ENCODE measurements at regions not wholly inside any gene's neighbourhood (a gene's known extent, or its start where the extent isn't known, plus 50 kb on each side); places are given as distances from the start of the nearest gene placed in this dataset.

GRCh38 chr1:103239034-103239433 is 130.7 kb upstream of the COL11A1 start:
- no peaks in the 10 kb centered on the region for H3K36me3 ChIP-seq (ENCODE audit: control insufficient read depth, low read length)
- no peaks in the 10 kb centered on the region for H4K20me1 ChIP-seq (ENCODE audit: control insufficient read depth, insufficient read depth, low read depth, low read length)
- H3F3A ChIP-seq (ENCODE audit: control insufficient read depth, insufficient read depth) = no peaks in the 10 kb centered on the region
- H3K27me3 ChIP-seq (ENCODE audit: control insufficient read depth, low read length) = no peaks in the 10 kb centered on the region
- no peaks in the 10 kb centered on the region for H3K79me2 ChIP-seq (ENCODE audit: control insufficient read depth, low read length)
- no peaks in the 10 kb centered on the region for H3K9me3 ChIP-seq (ENCODE audit: control insufficient read depth, insufficient read depth, low read length)
- TF ChIP-seq, protein P1, sequence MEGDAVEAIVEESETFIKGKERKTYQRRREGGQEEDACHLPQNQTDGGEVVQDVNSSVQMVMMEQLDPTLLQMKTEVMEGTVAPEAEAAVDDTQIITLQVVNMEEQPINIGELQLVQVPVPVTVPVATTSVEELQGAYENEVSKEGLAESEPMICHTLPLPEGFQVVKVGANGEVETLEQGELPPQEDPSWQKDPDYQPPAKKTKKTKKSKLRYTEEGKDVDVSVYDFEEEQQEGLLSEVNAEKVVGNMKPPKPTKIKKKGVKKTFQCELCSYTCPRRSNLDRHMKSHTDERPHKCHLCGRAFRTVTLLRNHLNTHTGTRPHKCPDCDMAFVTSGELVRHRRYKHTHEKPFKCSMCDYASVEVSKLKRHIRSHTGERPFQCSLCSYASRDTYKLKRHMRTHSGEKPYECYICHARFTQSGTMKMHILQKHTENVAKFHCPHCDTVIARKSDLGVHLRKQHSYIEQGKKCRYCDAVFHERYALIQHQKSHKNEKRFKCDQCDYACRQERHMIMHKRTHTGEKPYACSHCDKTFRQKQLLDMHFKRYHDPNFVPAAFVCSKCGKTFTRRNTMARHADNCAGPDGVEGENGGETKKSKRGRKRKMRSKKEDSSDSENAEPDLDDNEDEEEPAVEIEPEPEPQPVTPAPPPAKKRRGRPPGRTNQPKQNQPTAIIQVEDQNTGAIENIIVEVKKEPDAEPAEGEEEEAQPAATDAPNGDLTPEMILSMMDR (IDR thresholded peaks at IDR 0.05; ENCODE audit: low read depth, low read length, poor library complexity, severe bottlenecking) = no peak
- no peak for TF ChIP-seq EZH2phosphoT487 (IDR thresholded peaks at IDR 0.05; ENCODE audit: borderline replicate concordance, low read length)
- H3K4me3 ChIP-seq (ENCODE audit: low read length) = no peak overlapping the region
- H3K27ac ChIP-seq (ENCODE audit: low read depth, low read length) = no peak overlapping the region
- no peaks in the 10 kb centered on the region for H3K4me1 ChIP-seq (ENCODE audit: control insufficient read depth, low read length)
- H3K9me2 ChIP-seq (replicated peaks; ENCODE audit: control insufficient read depth, low read length) = no peaks in the 10 kb centered on the region
- no peak overlapping the region for H3K4me2 ChIP-seq (ENCODE audit: low read length)

- TF ChIP-seq, protein P1 (IDR thresholded peaks at IDR 0.05; ENCODE audit: low read depth, low read length, poor library complexity, severe bottlenecking) = no peak
- Histone ChIP-seq H3K36me3 (ENCODE audit: control insufficient read depth, low read length) (no peaks in the 10 kb centered on the region), H3K4me3 (ENCODE audit: low read length) (no peak overlapping the region), H3K79me2 (ENCODE audit: control insufficient read depth, low read length) (no peaks in the 10 kb centered on the region), H3K27ac (ENCODE audit: low read depth, low read length) (no peak overlapping the region), H3K9me3 (ENCODE audit: control insufficient read depth, insufficient read depth, low read length) (no peaks in the 10 kb centered on the region), H3K9me2 (replicated peaks; ENCODE audit: control insufficient read depth, low read length) (no peaks in the 10 kb centered on the region), H3K4me1 (ENCODE audit: control insufficient read depth, low read length) (no peaks in the 10 kb centered on the region), H3F3A (ENCODE audit: control insufficient read depth, insufficient read depth) (no peaks in the 10 kb centered on the region), H3K27me3 (ENCODE audit: control insufficient read depth, low read length) (no peaks in the 10 kb centered on the region), H3K4me2 (ENCODE audit: low read length) (no peak overlapping the region), H4K20me1 (ENCODE audit: control insufficient read depth, insufficient read depth, low read depth, low read length) (no peaks in the 10 kb centered on the region)
Measured at GRCh38 chr1:103230061-103230460, 121.7 kb upstream of the COL11A1 start.

GRCh38 chr1:103220631-103221041 is 112.3 kb upstream of the COL11A1 start:
- H3K27ac ChIP-seq (ENCODE audit: low read depth, low read length) = no peak overlapping the region
- H3K36me3 ChIP-seq (ENCODE audit: control insufficient read depth, low read length) = no peaks in the 10 kb centered on the region
- TF ChIP-seq, protein P1 (IDR thresholded peaks at IDR 0.05; ENCODE audit: low read depth, low read length, poor library complexity, severe bottlenecking) = no peak
- TF ChIP-seq EZH2phosphoT487 (IDR thresholded peaks at IDR 0.05; ENCODE audit: borderline replicate concordance, low read length) = no peak
- H3F3A ChIP-seq (ENCODE audit: control insufficient read depth, insufficient read depth) = no peaks in the 10 kb centered on the region
- H4K20me1 ChIP-seq (ENCODE audit: control insufficient read depth, insufficient read depth, low read depth, low read length) = no peaks in the 10 kb centered on the region
- no peaks in the 10 kb centered on the region for H3K9me3 ChIP-seq (ENCODE audit: control insufficient read depth, insufficient read depth, low read length)
- no peak overlapping the region for H3K4me3 ChIP-seq (ENCODE audit: low read length)
- no peak overlapping the region for H3K4me2 ChIP-seq (ENCODE audit: low read length)
- H3K9me2 ChIP-seq (replicated peaks; ENCODE audit: control insufficient read depth, low read length) = no peaks in the 10 kb centered on the region
- no peaks in the 10 kb centered on the region for H3K27me3 ChIP-seq (ENCODE audit: control insufficient read depth, low read length)
- no peaks in the 10 kb centered on the region for H3K4me1 ChIP-seq (ENCODE audit: control insufficient read depth, low read length)
- no peaks in the 10 kb centered on the region for H3K79me2 ChIP-seq (ENCODE audit: control insufficient read depth, low read length)

GRCh38 chr1:103218821-103219220 is 110.5 kb upstream of the COL11A1 start:
- Histone ChIP-seq H3K4me3 (ENCODE audit: low read length) (no peak overlapping the region), H3K9me2 (replicated peaks; ENCODE audit: control insufficient read depth, low read length) (no peaks in the 10 kb centered on the region)
- TF ChIP-seq, protein P1 (IDR thresholded peaks at IDR 0.05; ENCODE audit: low read depth, low read length, poor library complexity, severe bottlenecking) = no peak
- no peak for TF ChIP-seq EZH2phosphoT487 (IDR thresholded peaks at IDR 0.05; ENCODE audit: borderline replicate concordance, low read length)

More at GRCh38 chr1:103218821-103219220, 110.5 kb upstream of the COL11A1 start:
- H3K4me1 ChIP-seq (ENCODE audit: control insufficient read depth, low read length) = no peaks in the 10 kb centered on the region
- no peaks in the 10 kb centered on the region for H3F3A ChIP-seq (ENCODE audit: control insufficient read depth, insufficient read depth)
- no peaks in the 10 kb centered on the region for H3K79me2 ChIP-seq (ENCODE audit: control insufficient read depth, low read length)
- H3K27ac ChIP-seq (ENCODE audit: low read depth, low read length) = no peak overlapping the region
- no peak overlapping the region for H3K4me2 ChIP-seq (ENCODE audit: low read length)
- H3K27me3 ChIP-seq (ENCODE audit: control insufficient read depth, low read length) = no peaks in the 10 kb centered on the region
- no peaks in the 10 kb centered on the region for H3K9me3 ChIP-seq (ENCODE audit: control insufficient read depth, insufficient read depth, low read length)
- no peaks in the 10 kb centered on the region for H3K36me3 ChIP-seq (ENCODE audit: control insufficient read depth, low read length)
- no peaks in the 10 kb centered on the region for H4K20me1 ChIP-seq (ENCODE audit: control insufficient read depth, insufficient read depth, low read depth, low read length)
